ENCODE measurements at regions not wholly inside any gene's neighbourhood (a gene's known extent, or its start where the extent isn't known, plus 50 kb on each side); places are given as distances from the start of the nearest gene placed in this dataset.

GRCh38 chr21:23020969-23021368 is 2022.8 kb downstream of the NCAM2 start:
- DNase-seq, result no peak
- in situ Hi-C loops (cut with HindIII; ENCODE audit: low pct_ligation_motif_present, low sequenced_read_pairs), result no loop called here
- H3K36me3 ChIP-seq (replicated peaks), result no peaks in the 10 kb centered on the region

GRCh38 chr21:23021481-23021880 is 2023.3 kb downstream of the NCAM2 start:
- no peak for TF ChIP-seq CTCF (IDR thresholded peaks at IDR 0.05; ENCODE audit: low read depth, low read length, missing control alignments)
- Histone ChIP-seq H3K27me3 (replicated peaks) (no peaks in the 10 kb centered on the region), H3K4me3 (ENCODE audit: low read depth, low read length) (no peak overlapping the region), H3K36me3 (replicated peaks) (no peaks in the 10 kb centered on the region), H3K27ac (no peak overlapping the region)
- DNase-seq, result no peak
- in situ Hi-C loops (cut with HindIII; ENCODE audit: low pct_ligation_motif_present, low sequenced_read_pairs), result no loop called here

More at GRCh38 chr21:23020969-23021368, 2022.8 kb downstream of the NCAM2 start:
- TF ChIP-seq CTCF (IDR thresholded peaks at IDR 0.05; ENCODE audit: low read depth, low read length, missing control alignments), result no peak
- Histone ChIP-seq H3K4me3 (ENCODE audit: low read depth, low read length) (no peak overlapping the region), H3K27me3 (replicated peaks) (no peaks in the 10 kb centered on the region), H3K27ac (no peak overlapping the region)

- in situ Hi-C loops (cut with HindIII; ENCODE audit: low pct_ligation_motif_present, low sequenced_read_pairs), result no loop called here
Measured at GRCh38 chr21:23026878-23027277, 2028.7 kb downstream of the NCAM2 start.

GRCh38 chr21:23039846-23040245 is 2041.6 kb downstream of the NCAM2 start:
- no peak for DNase-seq
- in situ Hi-C loops (cut with HindIII; ENCODE audit: low pct_ligation_motif_present, low sequenced_read_pairs), result no loop called here
- Histone ChIP-seq H3K27me3 (replicated peaks) (no peaks in the 10 kb centered on the region), H3K4me3 (ENCODE audit: low read depth, low read length) (no peak overlapping the region), H3K36me3 (replicated peaks) (no peaks in the 10 kb centered on the region), H3K27ac (no peak overlapping the region)
- TF ChIP-seq CTCF (IDR thresholded peaks at IDR 0.05; ENCODE audit: low read depth, low read length, missing control alignments), result no peak

More at GRCh38 chr21:23026878-23027277, 2028.7 kb downstream of the NCAM2 start:
- Histone ChIP-seq H3K27ac (no peak overlapping the region), H3K4me3 (ENCODE audit: low read depth, low read length) (no peak overlapping the region), H3K27me3 (replicated peaks) (no peaks in the 10 kb centered on the region), H3K36me3 (replicated peaks) (no peaks in the 10 kb centered on the region)
- no peak for TF ChIP-seq CTCF (IDR thresholded peaks at IDR 0.05; ENCODE audit: low read depth, low read length, missing control alignments)
- DNase-seq, result no peak

- Histone ChIP-seq H3K4me3 (ENCODE audit: low read depth, low read length) (no peak overlapping the region), H3K27me3 (replicated peaks) (no peaks in the 10 kb centered on the region), H3K36me3 (replicated peaks) (no peaks in the 10 kb centered on the region), H3K27ac (no peak overlapping the region)
- in situ Hi-C loops (cut with HindIII; ENCODE audit: low pct_ligation_motif_present, low sequenced_read_pairs), result no loop called here
- no peak for TF ChIP-seq CTCF (IDR thresholded peaks at IDR 0.05; ENCODE audit: low read depth, low read length, missing control alignments)
- DNase-seq, result no peak
Measured at GRCh38 chr21:23045955-23046354, 2047.7 kb downstream of the NCAM2 start.

- Histone ChIP-seq H3K4me3 (ENCODE audit: low read depth, low read length) (no peak overlapping the region), H3K27me3 (replicated peaks) (no peaks in the 10 kb centered on the region), H3K27ac (no peak overlapping the region), H3K36me3 (replicated peaks) (no peaks in the 10 kb centered on the region)
- in situ Hi-C loops (cut with HindIII; ENCODE audit: low pct_ligation_motif_present, low sequenced_read_pairs), result no loop called here
- DNase-seq, result no peak
- TF ChIP-seq CTCF (IDR thresholded peaks at IDR 0.05; ENCODE audit: low read depth, low read length, missing control alignments), result no peak
Measured at GRCh38 chr21:23067672-23068071, 2069.5 kb downstream of the NCAM2 start.
